OCI-LY7 (cell line): ENCODE measurements at regions not wholly inside any gene's neighbourhood (a gene's known extent, or its start where the extent isn't known, plus 50 kb on each side); places are given as distances from the start of the nearest gene placed in this dataset.

ENCODE experiments used
- BruUV-seq: library from RNA; stranded (reverse); fragments of 400-500 nt; replicated peaks from 2 replicates; lab custom pipeline; 2021; lab: Mats Ljungman, UMichigan
- CTCF ChIA-PET: fragments of 300-600 bp; sonication (Branson Sonifier 250); formaldehyde crosslinking; loops from one replicate; lab custom pipeline; 2022; ENCODE audit warnings: antibody characterized with exemption; ENCODE audit not compliant: unreplicated experiment; lab: Charles Lee
- POLR2A ChIA-PET: fragments of 300-600 bp; sonication (Branson Sonifier 250); formaldehyde crosslinking; loops from one replicate; lab custom pipeline; 2022; ENCODE audit warnings: antibody characterized with exemption; lab: Charles Lee
- DNase-seq: peaks from one replicate; pipeline ENCODE4 v3.0.0-alpha.2; 2015; ENCODE audit warnings: low spot score
- H2AFZ ChIP-seq: fragments of 200-600 bp; sonication (generic), shearing (Covaris generic); 2 replicates; pipeline ENCODE4 v1.6.1; 2014; ENCODE audit warnings: mild to moderate bottlenecking, antibody characterized with exemption, low read length, moderate library complexity
- H3K27ac ChIP-seq: fragments of 200-600 bp; sonication (generic); 2 replicates; pipeline ENCODE4 v1.5.1; 2014; ENCODE audit warnings: mixed run types, low read depth, mild to moderate bottlenecking, moderate library complexity, low read length, inconsistent platforms; ENCODE audit not compliant: poor library complexity, severe bottlenecking
- H3K36me3 ChIP-seq: fragments of 200-600 bp; sonication (generic); 2 replicates; pipeline ENCODE4 v1.6.1; 2014; ENCODE audit warnings: mild to moderate bottlenecking, antibody characterized with exemption, low read length, moderate library complexity, mixed read lengths; ENCODE audit not compliant: insufficient read depth
- H3K4me1 ChIP-seq: fragments of 200-600 bp; sonication (generic); 2 replicates; pipeline ENCODE4 v1.5.1; 2014; ENCODE audit warnings: mild to moderate bottlenecking, low read length; ENCODE audit not compliant: insufficient read depth, poor library complexity, severe bottlenecking
- H3K4me2 ChIP-seq: fragments of 200-600 bp; sonication (generic); 2 replicates; pipeline ENCODE4 v1.6.1; 2014; ENCODE audit warnings: mild to moderate bottlenecking, low read length
- H3K4me3 ChIP-seq: fragments of 200-600 bp; sonication (generic); 2 replicates; pipeline ENCODE4 v1.5.1; 2014; ENCODE audit warnings: mild to moderate bottlenecking, low read depth, low read length; ENCODE audit not compliant: poor library complexity, severe bottlenecking
- H3K79me2 ChIP-seq: fragments of 200-600 bp; sonication (generic); 2 replicates; pipeline ENCODE4 v1.6.1; 2016; ENCODE audit warnings: low read depth, mild to moderate bottlenecking, low read length, moderate library complexity, mixed read lengths; ENCODE audit not compliant: insufficient read depth
- H3K9me2 ChIP-seq: fragments of 200-600 bp; sonication (generic); 2 replicates; pipeline ENCODE4 v1.6.1; 2016; ENCODE audit warnings: mild to moderate bottlenecking, low read length, mixed read lengths; ENCODE audit not compliant: insufficient read depth
- H3K9me3 ChIP-seq: fragments of 200-600 bp; sonication (generic); 2 replicates; pipeline ENCODE4 v1.6.1; 2014; ENCODE audit warnings: mild to moderate bottlenecking, mixed run types, low read length, mixed read lengths
- H4K20me1 ChIP-seq: fragments of 200-600 bp; sonication (generic); 2 replicates; pipeline ENCODE4 v1.6.1; 2014; ENCODE audit warnings: mild to moderate bottlenecking, antibody characterized with exemption, low read length, moderate library complexity, mixed read lengths; ENCODE audit not compliant: insufficient read depth
- CTCF ChIP-seq: fragments of 200-600 bp; sonication (generic); conservative IDR thresholded peaks from 2 replicates; pipeline ENCODE4 v1.5.1; 2014; ENCODE audit warnings: mild to moderate bottlenecking, antibody characterized with exemption, low read length, moderate library complexity, mixed read lengths
- EZH2phosphoT487 ChIP-seq: fragments of 200-600 bp; sonication (generic); IDR thresholded peaks from 2 replicates; pipeline ENCODE4 v1.6.1; 2018; ENCODE audit warnings: low read depth, borderline replicate concordance, mild to moderate bottlenecking, mixed run types, antibody characterized with exemption, low read length, moderate library complexity, mixed read lengths
- intact Hi-C: fragments of 100-400 bp; cut with micrococcal nuclease; formaldehyde crosslinking; loops from one replicate; pipeline ENCODE4 v1.10.0; 2022; ENCODE audit not compliant: unreplicated experiment

- H3K4me2 ChIP-seq = no peak overlapping the region
- BruUV-seq = no TSS peak
- no peak overlapping the region for H3K4me3 ChIP-seq
- H3K79me2 ChIP-seq = no peaks in the 10 kb centered on the region
- no peak for TF ChIP-seq EZH2phosphoT487
- no peak for TF ChIP-seq CTCF
- POLR2A ChIA-PET = interaction anchor here (1.0 kb wide), 3 partner anchors 9 to 49 kb away, joined by 3 read pairs; no protein-coding TSS in a partner anchor
- no peak for DNase-seq
- no peak overlapping the region for H3K27ac ChIP-seq
- intact Hi-C loops = no loop called here
- no peaks in the 10 kb centered on the region for H4K20me1 ChIP-seq
- H3K4me1 ChIP-seq = no peaks in the 10 kb centered on the region
- H3K36me3 ChIP-seq = no peaks in the 10 kb centered on the region
- H3K9me3 ChIP-seq = no peaks in the 10 kb centered on the region
- no peaks in the 10 kb centered on the region for H3K9me2 ChIP-seq
- H2AFZ ChIP-seq = no peak overlapping the region
- CTCF ChIA-PET = no interaction called here
Observed at GRCh38 chr9:31100311-31100710, 1284.1 kb upstream of the ACO1 start.

DNA sequence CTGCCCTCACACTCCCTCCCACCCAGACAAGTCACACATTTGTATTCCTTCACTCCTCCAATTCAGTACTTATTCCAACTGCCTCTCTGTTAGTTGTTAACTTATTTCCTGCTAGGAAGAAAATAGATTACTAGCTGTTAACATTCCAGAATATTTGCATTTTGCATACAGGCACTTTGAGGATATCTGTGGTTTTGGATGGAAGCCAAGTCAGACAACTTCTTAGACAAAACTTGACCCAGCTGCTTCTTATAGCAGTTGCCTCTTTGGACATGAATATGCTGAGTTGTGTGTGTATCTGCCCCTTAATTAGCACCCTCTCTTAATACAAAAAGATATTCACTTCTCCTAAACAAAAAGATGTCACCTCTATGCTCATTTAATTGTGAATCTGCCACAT is 1280.6 kb upstream of the ACO1 start:
- POLR2A ChIA-PET = no interaction called here

More for the DNA sequence above, 1280.6 kb upstream of the ACO1 start:
- CTCF ChIA-PET = no interaction called here
- Histone ChIP-seq H4K20me1 (no peaks in the 10 kb centered on the region), H3K9me2 (no peaks in the 10 kb centered on the region), H3K27ac (no peak overlapping the region), H3K4me1 (no peaks in the 10 kb centered on the region), H3K36me3 (no peaks in the 10 kb centered on the region), H3K9me3 (no peaks in the 10 kb centered on the region), H2AFZ (no peak overlapping the region), H3K79me2 (no peaks in the 10 kb centered on the region), H3K4me2 (no peak overlapping the region), H3K4me3 (no peak overlapping the region)
- no TSS peak for BruUV-seq
- DNase-seq = no peak
- intact Hi-C loops = loop anchor here (1.0 kb wide), 1 partner anchor 8 kb away; no protein-coding TSS in a partner anchor
- TF ChIP-seq CTCF (no peak), EZH2phosphoT487 (no peak)
